GM12892 (cell line): ENCODE measurements at regions not wholly inside any gene's neighbourhood (a gene's known extent, or its start where the extent isn't known, plus 50 kb on each side); places are given as distances from the start of the nearest gene placed in this dataset.

Experiments used
- DNase-seq: peaks from one replicate; pipeline ENCODE4 v3.0.0; 2011; ENCODE audit not compliant: insufficient read length
- FAIRE-seq: peaks from 2 replicates; lab custom pipeline; 2011; peaks lifted over from hg19 to GRCh38; lab: Jason Lieb, UNC
- POLR2A ChIP-seq: IDR thresholded peaks from 2 replicates; pipeline ENCODE4 v1.6.1; 2011; ENCODE audit warnings: low read depth, low read length, control low read depth
- POLR2AphosphoS5 ChIP-seq: IDR thresholded peaks from 2 replicates; pipeline ENCODE4 v1.6.1; 2011; ENCODE audit warnings: low read depth, low read length, control low read depth
- TAF1 ChIP-seq: IDR thresholded peaks from 2 replicates; pipeline ENCODE4 v1.6.1; 2011; ENCODE audit warnings: low read depth, mild to moderate bottlenecking, control low read depth, low read length, borderline replicate concordance

GRCh38 chr11:19566583-19567379 is 145.9 kb upstream of the NAV2 start:
- FAIRE-seq (no peak), DNase-seq (no peak)
- TF ChIP-seq POLR2A (no peak), TAF1 (no peak), POLR2AphosphoS5 (no peak)

- DNase-seq, result no peak
- no peak for FAIRE-seq
- TF ChIP-seq POLR2AphosphoS5 (no peak), TAF1 (no peak), POLR2A (no peak)
Observed at GRCh38 chr11:19565639-19566038, 147.0 kb upstream of the NAV2 start.

- FAIRE-seq (no peak), DNase-seq (no peak)
- TF ChIP-seq POLR2AphosphoS5 (no peak), POLR2A (no peak), TAF1 (no peak)
Observed at GRCh38 chr11:19562156-19562555, 150.5 kb upstream of the NAV2 start.

- DNase-seq, result no peak
- no peak for TF ChIP-seq TAF1
- no peak for TF ChIP-seq POLR2AphosphoS5
- TF ChIP-seq POLR2A, result no peak
- FAIRE-seq, result no peak
Observed at GRCh38 chr11:19561011-19561410, 151.6 kb upstream of the NAV2 start.

GRCh38 chr11:19560156-19560555 is 152.5 kb upstream of the NAV2 start:
- DNase-seq (no peak), FAIRE-seq (no peak)
- no peak for TF ChIP-seq POLR2A
- TF ChIP-seq POLR2AphosphoS5, result no peak

GRCh38 chr11:19559746-19560145 is 152.9 kb upstream of the NAV2 start:
- no peak for TF ChIP-seq TAF1
- no peak for TF ChIP-seq POLR2A
- TF ChIP-seq POLR2AphosphoS5, result no peak
- DNase-seq (no peak), FAIRE-seq (no peak)

GRCh38 chr11:19558189-19558986 is 154.2 kb upstream of the NAV2 start:
- TF ChIP-seq POLR2AphosphoS5 (no peak), POLR2A (no peak), TAF1 (no peak)
- DNase-seq (no peak), FAIRE-seq (no peak)

GRCh38 chr11:19557720-19558140 is 154.9 kb upstream of the NAV2 start:
- FAIRE-seq (peak; percentile 95), DNase-seq (no peak)
- no peak for TF ChIP-seq POLR2A
- no peak for TF ChIP-seq TAF1
- no peak for TF ChIP-seq POLR2AphosphoS5

GRCh38 chr11:19557185-19557584 is 155.5 kb upstream of the NAV2 start:
- FAIRE-seq, result no peak
- no peak for DNase-seq
- TF ChIP-seq POLR2A (no peak), POLR2AphosphoS5 (no peak), TAF1 (no peak)

GRCh38 chr11:19555266-19555665 is 157.4 kb upstream of the NAV2 start:
- no peak for DNase-seq
- no peak for FAIRE-seq

GRCh38 chr11:19553683-19554333 is 158.8 kb upstream of the NAV2 start:
- FAIRE-seq (peak; percentile 83), DNase-seq (peak; percentile 43)
- TF ChIP-seq TAF1 (no peak), POLR2A (no peak), POLR2AphosphoS5 (no peak)

More at GRCh38 chr11:19555266-19555665, 157.4 kb upstream of the NAV2 start:
- TF ChIP-seq POLR2A (no peak), POLR2AphosphoS5 (no peak), TAF1 (no peak)
